ENCODE measurements at regions not wholly inside any gene's neighbourhood (a gene's known extent, or its start where the extent isn't known, plus 50 kb on each side); places are given as distances from the start of the nearest gene placed in this dataset.

DNA sequence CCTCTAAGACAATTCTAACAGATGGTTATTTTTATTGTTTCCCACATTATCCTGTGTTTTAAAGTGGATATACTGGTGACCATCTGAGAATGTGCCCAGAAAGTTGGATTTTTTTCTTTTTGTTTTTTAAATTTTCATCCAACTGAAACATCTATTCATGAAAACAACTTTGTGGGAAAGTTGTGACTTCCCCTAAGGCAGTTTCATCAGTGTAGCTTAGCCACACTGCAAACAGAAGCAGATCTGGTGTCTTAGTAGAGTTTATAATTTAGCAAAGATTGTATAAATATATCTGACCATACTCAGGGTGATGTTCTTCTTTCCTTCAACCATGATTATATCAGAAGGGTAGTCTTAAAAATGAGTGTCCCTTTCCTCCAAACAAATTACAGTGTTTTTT is 1241.3 kb downstream of the MAT2B start:
- FAIRE-seq = no peak

DNA sequence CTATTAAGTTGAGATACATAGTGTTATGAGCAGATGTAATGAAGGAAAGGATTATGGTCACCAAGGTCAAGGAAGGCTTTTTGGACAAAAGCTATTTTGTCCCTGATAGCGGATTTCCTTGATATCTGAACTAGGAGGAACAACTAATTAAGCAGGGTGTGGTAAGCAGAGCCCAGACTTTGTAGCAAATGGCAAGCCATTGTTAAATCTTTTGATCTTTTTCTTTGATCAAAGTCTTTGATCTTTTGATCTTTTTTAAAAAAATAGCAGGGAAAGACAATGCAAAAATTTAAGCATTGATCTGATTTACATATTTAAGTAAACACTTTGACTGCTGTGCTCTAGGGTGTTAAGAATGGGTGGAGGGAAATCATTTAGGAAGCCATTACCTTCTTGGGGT is 1242.0 kb downstream of the MAT2B start:
- FAIRE-seq (no peak), DNase-seq (ENCODE audit: low spot score) (no peak)

More for the DNA sequence above, 1241.3 kb downstream of the MAT2B start:
- no peak for DNase-seq (ENCODE audit: low spot score)

DNA sequence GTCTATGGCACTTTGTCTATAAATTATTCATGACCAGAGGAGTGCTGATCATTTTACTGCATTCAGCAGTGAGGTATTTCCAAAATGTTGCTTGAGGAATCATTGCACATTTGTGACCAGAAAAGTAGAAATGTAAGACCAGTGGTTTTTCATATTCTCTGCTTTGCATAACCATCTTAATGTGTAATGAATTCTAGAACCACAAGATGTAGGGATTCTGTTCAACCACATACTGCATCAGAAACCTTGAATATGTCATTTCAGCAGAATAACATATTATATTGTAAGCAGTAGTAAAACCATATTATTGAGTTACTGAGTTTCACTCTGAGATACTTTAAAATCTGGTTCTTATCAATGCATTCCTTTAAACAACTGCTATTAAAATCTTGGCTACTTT is 1243.4 kb downstream of the MAT2B start:
- no peak for DNase-seq (ENCODE audit: low spot score)
- no peak for FAIRE-seq

DNA sequence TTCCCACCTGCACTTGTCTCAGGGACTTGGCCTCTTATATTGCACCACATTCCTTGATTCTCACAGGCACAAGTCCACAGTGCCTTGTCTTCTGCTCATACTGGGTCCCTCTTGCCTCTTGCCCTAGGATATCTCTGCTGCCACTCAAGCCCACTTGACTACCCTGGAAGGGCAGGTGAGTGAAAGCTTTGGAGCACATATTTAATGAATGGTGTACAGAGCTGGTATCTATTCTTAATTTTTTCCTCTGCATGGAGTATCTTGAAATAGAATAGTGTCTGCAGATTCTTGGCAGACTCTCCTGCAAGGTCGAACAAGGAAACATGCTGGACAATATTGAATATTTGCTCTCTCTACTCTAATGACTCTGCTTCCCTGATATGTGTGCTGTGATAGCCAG is 1248.0 kb downstream of the MAT2B start:
- DNase-seq (ENCODE audit: low spot score) = no peak
- no peak for FAIRE-seq

DNA sequence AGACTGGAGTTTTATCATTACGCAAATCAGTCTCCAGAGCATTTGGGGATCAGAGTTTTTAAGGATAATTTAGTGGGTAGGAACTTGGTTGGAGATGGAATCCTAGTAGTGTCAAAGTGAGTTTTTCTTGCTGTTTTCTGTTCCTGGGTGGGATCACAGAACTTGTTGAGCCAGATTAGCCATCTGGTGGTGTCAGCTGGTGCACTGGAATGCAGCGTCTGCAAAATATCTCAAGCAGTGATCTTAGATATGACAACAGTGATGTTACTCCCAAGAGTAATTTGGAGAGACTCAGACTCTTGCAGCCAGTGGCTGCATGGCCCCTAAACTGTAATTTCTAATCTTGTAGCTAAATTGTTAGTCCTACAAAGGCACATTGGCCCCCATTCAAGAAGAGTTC is 1257.8 kb downstream of the MAT2B start:
- FAIRE-seq (no peak), DNase-seq (ENCODE audit: low spot score) (no peak)

DNA sequence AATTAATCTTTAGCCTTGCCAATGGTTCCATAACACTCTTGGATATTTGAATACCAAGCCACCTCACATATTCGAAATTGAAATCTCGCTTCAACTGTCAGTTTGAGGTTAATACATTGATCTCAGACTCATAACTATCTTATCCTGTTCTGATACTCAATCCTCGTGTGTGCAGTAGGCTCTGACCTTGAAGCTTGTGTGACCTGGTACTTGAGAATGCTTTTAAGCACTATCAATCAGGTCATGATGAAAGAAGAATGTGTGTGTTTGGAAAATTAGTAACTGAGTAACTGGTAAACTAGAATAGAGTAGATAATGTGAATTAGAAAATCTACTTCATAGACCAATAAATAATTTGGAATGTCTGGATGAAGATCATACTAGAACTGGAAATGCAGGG is 1266.7 kb downstream of the MAT2B start:
- FAIRE-seq (no peak), DNase-seq (ENCODE audit: low spot score) (no peak)

DNA sequence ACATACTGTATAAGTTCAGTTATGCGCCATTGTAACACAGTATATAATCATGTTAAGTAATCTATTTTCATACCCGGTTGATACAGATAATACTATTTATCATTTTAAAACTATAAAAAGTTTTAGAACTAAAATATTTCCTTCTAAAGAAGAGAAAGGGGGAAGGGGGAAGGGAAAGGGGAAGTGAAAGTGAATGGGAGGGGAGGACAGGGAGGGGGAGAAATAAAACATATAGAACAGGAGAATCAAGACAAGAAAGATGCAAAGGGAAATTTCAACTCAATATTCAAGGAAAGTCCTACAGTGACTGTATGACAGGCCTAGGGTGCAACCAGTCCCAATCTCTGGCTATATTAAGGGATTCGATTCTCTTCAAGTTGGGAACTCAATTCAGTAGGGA is 1278.8 kb downstream of the MAT2B start:
- FAIRE-seq (no peak), DNase-seq (ENCODE audit: low spot score) (no peak)

DNA sequence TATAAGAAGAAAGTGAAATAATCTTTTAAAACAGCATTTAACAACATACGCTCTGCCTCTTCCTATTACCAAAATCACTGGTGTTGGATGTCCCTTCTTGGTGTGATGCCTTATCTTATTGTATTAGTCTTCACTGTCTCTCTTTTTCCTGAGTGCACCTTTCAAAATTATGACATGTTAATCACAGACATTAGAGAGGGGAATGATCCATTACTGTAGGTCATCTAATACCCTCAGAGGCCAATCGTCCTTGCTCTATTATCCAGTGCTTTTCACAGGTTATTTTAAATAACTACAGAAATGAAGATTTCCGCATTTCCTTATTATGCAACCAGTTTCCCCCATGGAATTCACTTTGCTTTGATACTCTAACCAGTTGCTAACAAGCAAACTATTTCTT is 1292.7 kb downstream of the MAT2B start:
- FAIRE-seq = no peak

DNA sequence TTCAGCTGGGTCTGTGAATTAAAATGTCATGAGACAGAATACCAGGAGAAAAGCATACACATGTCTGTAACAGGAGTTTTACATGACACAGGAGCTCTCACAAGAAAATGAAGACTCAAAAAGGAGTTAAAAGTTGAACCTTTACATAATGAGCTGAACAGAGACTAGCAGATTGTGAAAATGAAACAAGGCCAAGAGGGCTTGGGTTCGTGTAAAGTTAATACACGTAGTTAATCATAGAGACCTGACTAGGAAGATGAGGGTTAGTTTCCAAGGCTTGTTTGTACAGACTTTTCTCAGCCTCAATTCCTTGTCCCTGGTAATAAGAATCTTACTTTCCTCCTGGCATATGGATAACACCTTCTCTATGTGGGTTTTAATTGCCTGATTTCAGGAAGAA is 1294.0 kb downstream of the MAT2B start:
- FAIRE-seq = no peak
- DNase-seq (ENCODE audit: low spot score) = no peak

More for the DNA sequence above, 1292.7 kb downstream of the MAT2B start:
- DNase-seq (ENCODE audit: low spot score) = no peak

DNA sequence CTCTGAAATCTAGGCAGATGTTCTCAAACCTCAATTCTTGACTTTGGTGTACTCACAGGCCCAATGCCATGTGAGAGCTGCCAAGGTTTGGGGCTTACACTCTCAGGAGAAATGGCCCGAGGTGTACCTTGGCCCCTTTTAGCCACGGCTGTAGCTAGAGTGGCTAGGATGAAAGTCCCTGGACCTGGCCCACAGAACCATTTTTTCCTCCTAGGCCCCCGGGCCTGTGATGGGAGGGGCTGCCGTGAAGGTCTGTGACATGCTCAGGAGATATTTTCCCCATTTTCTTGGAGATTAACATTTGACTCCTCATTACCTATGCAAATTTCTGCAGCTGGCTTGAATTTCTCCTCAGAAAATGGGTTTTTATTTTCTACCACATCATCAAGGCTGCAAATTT is 1296.5 kb downstream of the MAT2B start:
- DNase-seq (ENCODE audit: low spot score) = no peak
- no peak for FAIRE-seq

DNA sequence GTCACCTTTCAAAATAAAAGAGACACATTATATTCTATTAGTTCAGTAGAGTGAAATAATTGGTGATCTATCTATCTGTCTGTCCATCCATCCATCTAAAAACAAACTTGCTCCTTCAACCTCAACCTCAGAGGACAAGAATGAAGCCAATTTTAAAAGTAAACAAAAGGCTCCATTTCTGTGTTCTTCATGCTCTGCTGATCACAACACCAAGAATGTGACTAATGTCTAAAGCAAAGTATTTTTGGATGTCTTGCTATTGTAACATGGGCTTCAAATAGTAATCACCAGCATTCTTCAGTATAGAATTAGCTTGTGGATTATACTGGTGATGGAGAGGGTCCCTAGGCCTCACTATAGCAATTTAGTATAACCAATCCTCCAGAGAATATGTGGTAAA is 1304.4 kb downstream of the MAT2B start:
- DNase-seq (ENCODE audit: low spot score) (peak; percentile 29), FAIRE-seq (no peak)

DNA sequence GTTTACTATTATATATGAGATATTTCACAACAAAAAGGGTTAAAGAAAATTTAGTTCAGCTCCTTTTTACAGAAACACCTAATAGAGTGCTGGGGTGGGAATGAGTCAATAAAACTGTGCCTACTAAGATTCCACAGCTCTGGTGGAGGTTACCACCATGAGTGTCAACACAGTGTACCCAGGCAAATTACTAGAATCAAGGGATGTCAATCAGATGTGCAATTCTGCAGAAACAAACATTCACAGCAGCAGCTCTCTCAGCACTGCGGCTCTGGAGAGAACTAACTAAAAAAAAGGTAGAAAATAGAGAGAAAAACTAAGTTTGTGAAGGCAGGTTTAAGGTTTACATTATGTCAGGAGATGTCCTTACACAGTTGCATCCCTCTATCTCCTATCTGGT is 1313.0 kb downstream of the MAT2B start:
- DNase-seq (ENCODE audit: low spot score) (no peak), FAIRE-seq (no peak)

DNA sequence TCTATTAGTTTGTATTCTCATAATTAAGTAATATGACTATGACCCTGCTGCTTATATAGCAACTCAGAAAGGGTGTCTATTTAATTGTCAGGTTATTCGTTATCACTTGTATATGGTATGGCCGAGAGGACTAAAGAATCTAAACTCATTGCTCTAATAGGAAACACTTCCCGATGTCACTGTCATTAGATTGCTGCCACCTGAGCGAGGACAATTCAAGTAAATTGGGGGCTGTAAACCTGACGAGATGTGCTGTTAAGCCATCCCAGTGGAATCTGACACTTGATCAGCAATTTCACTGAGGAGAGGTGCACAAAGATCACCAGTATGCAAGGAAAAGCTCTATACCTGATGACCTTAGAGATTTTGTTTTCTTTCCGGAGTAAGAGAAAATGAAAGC is 1319.3 kb downstream of the MAT2B start:
- no peak for DNase-seq (ENCODE audit: low spot score)
- FAIRE-seq = no peak

DNA sequence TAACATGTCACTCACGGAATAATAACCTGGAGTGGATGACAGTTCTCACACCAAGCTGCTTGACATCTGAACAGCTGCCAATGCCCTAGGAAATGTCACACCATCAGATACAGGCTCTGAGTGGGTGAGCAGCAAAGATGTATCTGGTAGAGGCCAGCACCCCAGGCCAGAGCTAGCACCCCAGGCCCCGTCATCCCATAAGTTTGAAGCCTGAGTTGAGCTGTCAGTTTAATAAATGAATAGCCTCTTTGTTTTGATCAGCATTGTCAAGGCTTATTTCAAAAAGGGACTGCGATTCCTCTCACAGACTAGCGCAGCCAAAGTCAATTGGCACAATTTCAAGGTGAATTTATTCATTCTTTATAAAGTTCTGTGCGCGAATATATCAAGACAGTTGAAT is 1327.1 kb downstream of the MAT2B start:
- DNase-seq (ENCODE audit: low spot score) = no peak
- FAIRE-seq = no peak

DNA sequence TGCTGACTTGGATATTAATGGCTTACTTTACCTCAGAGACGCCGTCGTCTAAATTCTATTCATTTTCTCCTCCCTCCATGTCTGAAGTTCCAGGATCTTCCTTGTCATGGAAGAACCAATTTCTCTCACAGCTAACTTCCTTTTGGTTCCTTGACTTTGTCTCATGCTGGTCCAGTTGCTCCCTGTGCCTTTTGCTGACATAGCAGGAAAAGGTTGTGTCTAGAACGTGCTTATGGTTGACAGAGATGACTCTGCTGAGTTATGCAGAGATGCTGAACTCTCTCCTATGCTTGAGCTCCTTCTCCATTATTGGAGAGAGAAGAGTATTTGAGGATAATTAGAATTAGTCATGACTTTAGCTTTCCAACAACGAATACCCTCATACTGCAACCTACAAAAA is 1338.9 kb downstream of the MAT2B start:
- DNase-seq (ENCODE audit: low spot score) (no peak), FAIRE-seq (no peak)

DNA sequence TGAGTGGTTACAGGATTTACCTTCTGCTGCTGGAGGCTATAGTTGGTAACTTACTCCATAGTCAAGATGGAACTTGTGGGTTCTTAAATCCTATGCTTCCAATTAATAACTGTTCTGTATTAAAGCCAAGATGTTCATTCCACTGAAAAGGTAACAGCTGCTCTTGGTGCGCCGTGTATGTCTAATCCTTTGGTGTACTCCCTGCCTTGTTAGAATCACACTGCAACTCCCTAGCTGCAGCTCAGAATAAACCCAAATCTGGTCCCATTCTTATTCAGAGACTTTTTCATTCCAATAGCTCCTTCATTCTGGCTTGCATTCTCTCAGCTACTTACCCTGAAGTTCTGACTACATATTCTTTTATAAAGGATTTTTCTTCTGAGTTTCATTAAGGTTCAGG is 1355.5 kb downstream of the MAT2B start:
- DNase-seq (ENCODE audit: low spot score) (no peak), FAIRE-seq (no peak)

DNA sequence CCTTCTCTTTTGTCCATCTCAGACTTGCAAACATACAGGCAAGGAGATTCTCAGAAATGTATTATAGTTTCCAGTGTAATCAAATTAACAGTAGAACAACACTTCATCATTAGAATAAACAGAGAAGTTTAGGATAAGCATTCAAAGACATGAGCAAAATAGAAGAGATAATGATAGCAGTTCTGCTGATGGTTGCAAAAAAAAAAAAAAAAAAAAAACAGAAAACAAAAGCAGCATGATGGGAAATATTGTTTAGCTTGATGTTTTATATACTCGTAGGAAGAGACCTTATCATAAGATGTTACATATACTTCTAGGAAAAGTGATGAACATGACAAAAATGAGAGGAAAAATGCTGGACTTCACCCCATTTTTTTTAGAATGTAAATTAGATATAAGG is 1356.2 kb downstream of the MAT2B start:
- FAIRE-seq = no peak

DNA sequence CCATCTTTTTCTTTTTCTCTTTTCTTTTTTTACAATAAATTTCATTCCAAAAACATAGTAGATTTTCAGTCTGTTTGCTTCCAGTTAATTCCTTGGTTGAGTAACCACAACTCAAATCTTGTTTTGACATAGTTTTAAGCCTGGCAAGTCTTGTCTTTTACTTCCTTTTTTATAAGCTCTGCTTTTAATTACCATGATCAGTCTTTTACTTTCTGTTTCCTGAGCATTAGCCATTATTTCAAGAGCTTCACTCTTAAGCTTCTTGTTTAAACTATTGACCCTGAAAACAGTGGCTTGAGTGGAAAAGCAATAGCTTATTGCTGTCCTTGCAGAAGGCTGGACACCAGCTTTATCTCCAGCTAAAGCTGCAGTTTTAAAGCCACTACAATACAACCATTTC is 1363.3 kb downstream of the MAT2B start:
- FAIRE-seq = no peak

More for the DNA sequence above, 1356.2 kb downstream of the MAT2B start:
- no peak for DNase-seq (ENCODE audit: low spot score)

DNA sequence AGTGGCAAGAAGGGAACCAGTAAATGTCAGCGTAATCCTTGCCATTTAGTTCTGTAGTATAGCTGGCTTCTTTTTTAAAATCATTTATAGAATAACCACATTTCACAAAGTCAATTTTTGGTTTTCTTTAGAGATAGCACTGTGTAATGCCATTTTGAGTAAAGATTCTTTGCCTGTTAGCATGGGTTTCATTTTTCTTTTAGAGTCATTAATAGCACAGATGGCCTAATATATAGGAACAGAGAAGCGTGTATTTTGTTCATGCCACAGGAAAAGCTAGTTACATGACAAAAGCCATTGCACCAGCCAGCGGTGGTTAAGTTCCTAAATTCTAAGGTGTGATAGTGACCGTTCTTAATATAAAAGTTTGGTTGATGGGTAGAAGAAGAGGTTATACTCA is 1363.9 kb downstream of the MAT2B start:
- DNase-seq (ENCODE audit: low spot score) (no peak), FAIRE-seq (no peak)

More for the DNA sequence above, 1363.3 kb downstream of the MAT2B start:
- no peak for DNase-seq (ENCODE audit: low spot score)

DNA sequence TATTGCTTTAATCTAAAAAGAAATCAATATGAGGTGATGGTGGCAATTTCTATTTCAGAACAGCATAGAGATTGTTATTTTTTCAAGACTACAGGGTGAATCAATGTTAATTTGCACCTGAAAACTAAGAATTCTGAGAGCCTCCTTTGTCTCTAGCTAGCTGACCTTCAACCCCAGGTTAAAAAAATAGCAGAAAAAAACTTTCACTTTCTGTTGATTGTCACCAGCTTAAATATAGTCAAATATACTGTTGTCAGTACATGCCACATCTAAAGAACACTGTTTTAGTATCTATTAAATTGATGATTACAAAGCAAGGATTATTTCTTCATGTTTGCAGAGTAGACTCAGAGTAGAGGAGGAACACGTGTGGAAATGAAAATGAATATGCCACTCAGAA is 1371.4 kb downstream of the MAT2B start:
- DNase-seq (ENCODE audit: low spot score) = no peak
- FAIRE-seq = no peak

DNA sequence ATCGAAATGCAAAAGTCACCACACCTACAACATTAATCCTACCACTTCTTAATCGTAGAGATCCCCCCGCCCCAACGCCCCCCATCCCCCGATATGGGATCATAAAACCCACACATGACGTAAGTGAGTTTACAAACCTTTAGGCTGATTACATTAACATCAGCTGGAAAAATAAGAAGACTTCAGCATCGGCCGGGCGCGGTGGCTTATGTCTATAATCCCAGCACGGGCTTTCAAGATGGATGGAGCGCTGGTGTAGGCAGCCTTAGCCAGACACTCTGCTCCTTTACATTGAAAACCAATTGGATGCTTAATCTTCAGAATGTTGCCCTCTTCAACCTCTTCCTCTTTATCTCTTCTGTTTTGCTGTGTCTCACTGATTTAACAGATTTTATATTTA is 1376.0 kb downstream of the MAT2B start:
- DNase-seq (ENCODE audit: low spot score) (no peak), FAIRE-seq (no peak)

DNA sequence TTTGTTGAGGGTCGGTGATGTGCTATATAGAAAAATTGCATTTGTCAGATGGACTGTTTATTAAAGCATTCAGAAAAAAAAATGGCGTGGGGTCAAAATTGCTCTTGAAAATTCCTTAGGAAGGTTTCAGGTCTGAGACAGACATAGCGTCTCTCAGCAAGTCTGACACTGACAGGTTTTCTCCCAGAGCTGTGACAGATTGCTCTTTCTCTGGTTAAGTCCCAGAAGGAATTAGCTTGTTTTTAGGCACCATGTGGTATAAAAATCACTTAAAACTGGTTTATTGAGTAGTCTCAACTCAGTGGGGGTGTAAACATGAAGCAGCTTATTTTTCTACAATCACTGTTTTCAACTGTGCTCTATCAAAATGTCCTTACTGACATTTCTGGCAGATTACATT is 1379.8 kb downstream of the MAT2B start:
- DNase-seq (ENCODE audit: low spot score) = no peak
- FAIRE-seq = no peak

DNA sequence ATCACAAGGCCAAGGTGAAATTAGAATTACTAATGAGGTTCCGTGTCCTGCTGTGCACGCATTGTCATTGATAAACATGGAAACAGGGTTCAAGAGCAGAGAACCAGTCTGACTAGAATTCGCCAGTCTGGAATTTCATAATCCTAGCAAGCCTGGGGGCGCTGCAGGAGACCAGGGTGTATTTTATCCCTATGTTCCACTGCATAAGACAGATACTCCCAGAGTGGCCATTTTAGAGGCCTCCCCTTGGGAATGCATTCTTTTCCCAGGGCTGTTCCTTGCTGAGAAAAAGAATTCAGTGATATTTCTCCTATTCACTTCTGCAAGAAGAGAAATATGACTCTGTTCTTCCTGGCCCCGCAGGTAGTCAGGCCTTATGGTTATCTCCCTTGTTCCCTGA is 1387.7 kb downstream of the MAT2B start:
- FAIRE-seq (no peak), DNase-seq (ENCODE audit: low spot score) (no peak)

DNA sequence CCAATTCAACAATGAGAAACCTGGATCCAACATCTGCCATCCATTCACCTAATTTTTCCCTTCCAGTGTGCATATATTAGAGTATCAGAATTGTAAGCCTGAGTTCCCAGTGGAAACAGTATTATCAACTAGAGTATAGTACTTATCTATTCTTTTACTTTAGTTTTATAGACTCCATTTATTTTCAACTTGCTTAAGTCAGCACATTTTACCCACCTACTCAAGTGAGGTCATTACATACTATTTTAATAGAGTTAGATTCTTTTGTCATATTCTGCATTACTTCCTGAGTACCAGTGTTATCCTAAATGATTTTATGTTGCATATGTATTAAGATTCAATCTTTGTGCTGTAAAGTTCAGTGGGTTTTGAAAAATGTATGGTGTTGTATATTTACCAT is 1393.3 kb downstream of the MAT2B start:
- DNase-seq (ENCODE audit: low spot score) (no peak), FAIRE-seq (no peak)

DNA sequence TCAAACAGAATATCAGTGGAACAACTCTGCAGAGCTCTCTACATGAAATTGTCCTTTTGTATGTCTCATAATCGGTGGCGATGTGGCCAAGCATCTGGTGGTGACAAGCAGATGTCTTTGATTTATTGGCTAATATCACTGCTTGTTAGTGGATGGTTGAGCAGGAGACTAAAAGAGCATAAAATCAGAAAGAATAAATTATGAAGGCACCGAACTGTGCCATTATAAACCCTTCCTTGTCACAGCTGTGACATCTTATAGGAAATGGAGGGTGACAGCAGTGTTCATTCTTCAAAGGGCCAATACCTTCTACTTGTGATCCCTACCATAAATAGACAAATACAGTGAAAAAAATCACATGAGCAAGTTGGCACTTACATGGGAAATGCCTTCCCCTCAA is 1404.3 kb downstream of the MAT2B start:
- no peak for FAIRE-seq
- DNase-seq (ENCODE audit: low spot score) = no peak

Data from RCC 7860 (cell line).